Sigmoid colon (tissue), 4 donors: ENCODE measurements at regions not wholly inside any gene's neighbourhood (a gene's known extent, or its start where the extent isn't known, plus 50 kb on each side); places are given as distances from the start of the nearest gene placed in this dataset.

ENCODE experiments used
- CTCF ChIP-seq, 4 experiments: fragments of 450-650 bp in 3 of 4; fragments of 200-600 bp in 1 of 4; IDR thresholded peaks; one replicate each; pipeline ENCODE4 v1.5.1; 2016 to 2019; ENCODE audit warnings: antibody characterized with exemption in 4 of 4, mild to moderate bottlenecking in 3 of 4, moderate library complexity in 2 of 4
- EP300 ChIP-seq, 4 donors: sonication (generic); formaldehyde crosslinking; IDR thresholded peaks; one replicate each; pipeline ENCODE4 v1.6.1; 2017; ENCODE audit warnings: antibody characterized with exemption in 4 of 4
- POLR2A ChIP-seq, 2 donors: fragments of 450-650 bp; IDR thresholded peaks; one replicate each; pipeline ENCODE4 v1.6.1; 2016; ENCODE audit warnings: antibody characterized with exemption in 2 of 2, mild to moderate bottlenecking in 2 of 2, moderate library complexity in 2 of 2
- POLR2AphosphoS5 ChIP-seq, 4 donors: sonication (generic); formaldehyde crosslinking; IDR thresholded peaks; one replicate each; pipeline ENCODE4 v1.6.1; 2017; ENCODE audit warnings: antibody characterized with exemption in 4 of 4

GRCh38 chr3:38980938-38981337, 70.8 kb downstream of the SCN11A start:
- no peak for TF ChIP-seq POLR2A (IDR thresholded peaks at IDR 0.05)
- TF ChIP-seq CTCF (IDR thresholded peaks at IDR 0.05): no peak
- TF ChIP-seq POLR2AphosphoS5 (IDR thresholded peaks at IDR 0.05): no peak
- no peak for TF ChIP-seq EP300 (IDR thresholded peaks at IDR 0.05)
